EL (cell line): ENCODE measurements at regions not wholly inside any gene's neighbourhood (a gene's known extent, or its start where the extent isn't known, plus 50 kb on each side); places are given as distances from the start of the nearest gene placed in this dataset.

Source experiments
- DNase-seq: peaks from one replicate; pipeline ENCODE4 v3.0.0-alpha.2; 2016

GRCh38 chr5:53334431-53334941, 145.9 kb upstream of the FST start:
- peak; percentile 79 for DNase-seq

- no peak for DNase-seq
Measured at GRCh38 chr5:53335115-53335514, 145.3 kb upstream of the FST start.

- no peak for DNase-seq
Measured at GRCh38 chr5:53337827-53338226, 142.6 kb upstream of the FST start.

DNA sequence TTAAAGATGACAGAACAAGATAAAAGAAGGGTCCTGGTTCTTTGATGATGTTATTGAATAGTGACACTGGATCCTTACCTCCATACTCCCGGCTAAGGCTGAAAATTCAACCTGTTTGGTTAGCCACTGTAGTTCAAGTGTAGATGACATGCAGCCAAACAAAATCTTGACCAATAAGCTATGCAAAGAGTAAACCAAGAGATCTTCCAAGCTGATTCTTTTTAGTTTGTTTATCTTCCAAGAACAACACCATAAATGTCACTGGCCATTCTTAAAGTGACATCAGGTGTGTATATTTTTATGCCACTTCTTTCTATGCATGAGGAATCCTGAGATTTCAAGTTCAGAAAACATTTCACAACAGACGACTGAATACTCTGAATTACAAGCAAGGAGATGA, 141.5 kb upstream of the FST start:
- DNase-seq, result no peak

DNA sequence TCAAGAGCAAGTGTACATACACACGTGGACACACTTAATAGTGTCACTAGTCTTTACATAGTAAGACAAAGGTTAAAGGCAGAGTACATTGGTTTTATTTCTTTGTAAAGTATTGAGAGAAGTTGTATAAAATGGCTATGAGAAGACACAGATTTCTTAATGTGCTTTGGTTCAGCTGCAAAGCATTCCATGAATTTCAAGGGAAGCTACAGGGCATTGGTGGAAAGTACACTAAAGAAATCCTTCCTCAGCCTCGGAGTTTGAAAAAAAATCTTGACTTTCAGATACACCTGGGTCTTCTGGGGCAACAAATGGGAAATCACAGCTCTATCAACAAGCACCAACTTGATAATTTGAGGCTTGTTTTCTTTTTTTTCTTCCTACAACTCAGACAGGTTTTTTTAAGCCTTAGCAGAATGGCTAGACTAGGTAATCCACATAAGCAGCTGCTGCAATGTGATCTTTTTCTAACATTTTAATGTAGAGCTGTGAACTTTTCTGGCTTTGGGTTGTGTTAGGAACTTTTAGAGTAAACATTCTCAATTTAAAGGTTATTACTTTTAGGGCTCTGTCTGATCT, 140.4 kb upstream of the FST start:
- no peak for DNase-seq

GRCh38 chr5:53340956-53341750, 139.3 kb upstream of the FST start:
- no peak for DNase-seq

- no peak for DNase-seq
Measured at GRCh38 chr5:53342236-53342635, 138.2 kb upstream of the FST start.

- DNase-seq, result peak; percentile 97
Measured at GRCh38 chr5:53343187-53343586, 137.2 kb upstream of the FST start.

DNA sequence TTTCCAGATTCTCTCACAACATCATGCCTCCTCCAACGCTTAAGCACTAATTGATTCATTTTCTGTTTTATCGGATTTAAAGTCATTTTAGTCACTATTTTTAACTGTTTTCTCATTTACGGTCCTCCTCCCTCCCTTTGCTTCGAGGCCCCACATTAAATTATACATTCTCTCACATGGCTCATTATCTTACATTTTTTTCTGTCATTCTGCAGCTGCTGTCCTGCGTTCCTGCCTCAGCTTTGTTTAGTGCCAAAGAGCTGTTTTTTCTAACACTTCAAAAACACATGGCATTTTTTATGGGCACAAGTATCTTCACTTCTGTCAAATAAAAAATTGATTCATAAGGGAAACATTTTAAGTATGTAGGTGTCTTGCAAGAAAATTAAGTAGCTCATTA, 130.1 kb upstream of the FST start:
- DNase-seq, result no peak

DNA sequence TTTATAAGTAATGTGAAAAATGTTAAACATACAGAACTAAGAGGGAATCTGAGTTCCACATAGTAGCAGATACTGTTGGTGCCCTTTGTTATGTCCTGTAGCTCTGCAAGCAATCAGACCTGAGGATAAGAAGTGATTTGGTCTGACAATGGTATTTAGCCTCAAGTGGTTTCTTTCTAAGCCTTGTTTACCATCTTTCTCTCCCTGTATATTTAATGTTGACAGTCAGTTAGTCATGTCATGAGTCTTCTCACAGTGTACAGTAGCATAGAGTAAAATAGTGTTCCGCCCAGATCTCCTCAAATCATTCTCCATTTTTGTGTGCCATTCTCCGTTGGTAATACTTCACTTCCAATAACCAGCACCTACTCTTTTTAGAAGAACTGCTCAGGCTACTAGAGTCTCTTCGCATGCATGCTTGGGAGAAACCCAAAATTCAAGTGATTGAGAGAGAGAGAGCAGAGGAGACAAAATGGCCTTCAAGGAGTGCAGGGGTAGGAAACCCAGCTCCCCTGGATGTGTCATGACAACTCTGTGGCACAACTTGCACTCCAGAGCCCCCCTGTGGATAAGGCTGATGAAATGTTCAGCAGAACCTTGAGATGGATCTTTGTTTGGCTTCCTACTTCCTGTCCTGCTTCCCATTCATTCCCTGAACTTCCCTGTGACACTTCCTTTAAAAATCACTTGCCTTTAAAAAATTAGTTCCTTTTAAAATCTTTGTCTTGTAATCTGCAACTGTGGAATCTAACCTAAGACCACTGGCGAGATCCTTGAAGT, 129.2 kb upstream of the FST start:
- peak; percentile 48 for DNase-seq

DNA sequence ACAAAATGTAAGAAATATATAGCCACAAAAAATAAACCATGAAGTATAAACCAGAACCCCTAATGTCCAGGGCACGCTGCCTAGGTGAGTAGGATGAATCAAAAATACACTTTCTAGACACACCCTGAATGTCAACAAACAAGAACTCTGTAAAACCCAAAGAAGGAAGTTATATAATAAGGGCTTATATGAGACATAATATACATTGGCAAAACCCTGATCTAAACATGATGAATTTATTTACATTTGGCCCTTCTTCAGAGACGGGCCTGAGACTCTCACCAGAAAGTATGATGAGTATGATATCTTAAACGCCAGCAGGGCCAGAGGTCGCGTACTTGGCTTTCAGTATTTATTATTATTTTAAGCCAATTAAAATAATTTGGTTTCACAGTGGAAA, 125.1 kb upstream of the FST start:
- DNase-seq, result peak; percentile 63

DNA sequence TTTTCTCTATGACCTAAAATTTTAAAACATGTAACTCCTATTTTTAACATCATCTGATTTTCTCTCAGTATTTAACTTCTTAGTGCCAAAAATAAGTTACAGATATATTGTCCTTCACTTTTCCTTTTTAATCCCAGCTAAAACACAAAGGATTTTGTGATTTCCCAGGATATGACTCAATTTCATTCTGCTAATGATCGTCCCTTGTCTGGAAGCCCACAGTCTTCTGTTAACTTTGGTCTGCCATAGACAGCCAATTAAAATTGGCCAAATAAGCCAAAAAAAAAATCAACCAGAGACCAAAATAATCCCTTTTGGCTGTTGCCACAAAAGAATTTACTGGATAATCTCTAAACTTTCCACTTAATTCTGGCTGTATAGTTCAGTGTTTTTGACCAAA, 124.5 kb upstream of the FST start:
- no peak for DNase-seq

DNA sequence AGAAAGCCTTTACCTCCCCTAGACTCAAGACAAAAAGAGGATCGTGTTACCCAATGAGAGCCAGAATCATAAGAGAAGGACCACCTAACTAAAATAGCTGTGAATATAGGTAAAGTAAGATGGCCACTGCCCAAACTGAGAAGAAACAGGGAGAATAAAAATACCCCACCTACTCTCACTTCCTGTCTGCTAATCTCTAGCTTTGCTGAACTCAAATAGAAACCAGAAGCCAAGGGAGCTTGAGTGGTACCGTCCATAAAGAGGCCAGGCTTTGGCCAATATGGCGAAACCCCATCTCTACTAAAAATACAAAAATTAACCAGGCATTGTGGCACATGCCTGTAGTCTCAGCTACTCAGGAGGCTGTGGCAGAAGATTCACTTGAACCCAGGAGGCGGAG, 123.0 kb upstream of the FST start:
- DNase-seq, result no peak

GRCh38 chr5:53358794-53359193, 121.6 kb upstream of the FST start:
- no peak for DNase-seq

DNA sequence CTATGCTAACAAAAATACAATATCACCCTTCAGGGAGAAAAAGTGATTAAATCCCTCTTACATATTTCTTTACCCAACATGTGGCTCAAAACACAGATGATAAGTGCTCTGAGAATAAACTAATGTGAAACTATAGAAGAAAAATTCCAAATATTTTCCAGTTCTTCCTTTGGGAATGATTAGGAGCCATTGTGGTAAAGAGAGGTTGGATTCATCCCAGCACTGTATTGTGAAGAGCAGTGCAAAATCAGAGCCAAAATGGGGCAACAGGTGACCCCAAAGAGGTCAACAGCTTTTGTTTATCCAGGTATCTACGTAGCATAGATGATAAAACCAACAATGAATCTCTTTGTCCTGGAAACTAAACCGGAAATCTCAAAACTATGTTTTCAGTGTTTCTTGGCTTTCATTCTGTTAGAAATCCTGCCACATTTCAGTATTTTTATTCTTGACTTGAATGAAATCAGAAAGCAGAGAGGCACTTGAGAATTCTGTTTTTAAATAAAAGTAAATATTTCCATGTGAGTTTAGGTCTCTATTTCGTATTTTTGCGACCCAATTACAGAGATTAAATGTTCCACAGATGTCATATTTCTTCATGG, 120.4 kb upstream of the FST start:
- peak; percentile 61 for DNase-seq

- peak; percentile 96 for DNase-seq
Measured at GRCh38 chr5:53360811-53361210, 119.6 kb upstream of the FST start.

GRCh38 chr5:53361708-53362107, 118.7 kb upstream of the FST start:
- DNase-seq, result peak; percentile 15

DNA sequence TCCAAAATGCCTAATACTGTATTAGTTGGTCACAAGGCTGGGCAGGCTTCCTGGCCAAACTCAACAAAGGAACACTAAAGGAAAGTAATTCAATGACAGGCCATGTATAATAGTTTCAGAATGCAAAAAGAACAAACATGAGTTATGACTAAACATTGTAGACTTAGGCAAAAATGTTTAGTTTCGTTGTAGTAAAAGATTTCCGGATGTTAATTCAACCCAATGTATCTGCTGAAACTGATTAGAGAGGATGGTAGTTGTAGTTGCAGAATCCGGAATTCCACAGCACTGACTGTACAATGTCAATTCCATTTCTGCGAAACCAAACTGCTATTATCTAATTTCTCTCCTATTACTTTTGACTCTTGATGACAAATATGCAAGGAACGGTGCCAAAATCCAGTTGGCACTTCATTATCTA, 117.9 kb upstream of the FST start:
- peak; percentile 100 for DNase-seq

DNA sequence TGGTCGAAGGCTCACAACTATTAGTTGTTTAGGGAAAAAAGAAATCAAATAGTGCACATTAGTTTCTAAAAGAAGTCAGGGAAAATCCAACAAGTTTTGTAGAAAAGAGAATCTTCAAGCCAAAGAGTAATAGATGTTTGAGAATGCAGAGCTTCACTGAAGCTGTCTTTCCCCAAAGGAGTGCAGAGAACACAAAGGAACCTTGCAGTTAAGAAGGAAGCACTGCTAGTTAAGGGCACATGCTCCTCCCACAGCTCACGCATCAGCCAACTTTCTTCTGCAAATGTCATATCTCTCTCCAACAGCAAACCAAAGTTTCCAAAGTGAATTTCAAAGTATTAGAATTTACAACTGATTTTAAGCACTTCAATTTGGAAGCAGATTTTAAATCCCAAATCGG, 116.4 kb upstream of the FST start:
- peak; percentile 31 for DNase-seq

- peak; percentile 42 for DNase-seq
Measured at GRCh38 chr5:53366245-53366644, 114.2 kb upstream of the FST start.

- no peak for DNase-seq
Measured at GRCh38 chr5:53367727-53368126, 112.7 kb upstream of the FST start.

DNA sequence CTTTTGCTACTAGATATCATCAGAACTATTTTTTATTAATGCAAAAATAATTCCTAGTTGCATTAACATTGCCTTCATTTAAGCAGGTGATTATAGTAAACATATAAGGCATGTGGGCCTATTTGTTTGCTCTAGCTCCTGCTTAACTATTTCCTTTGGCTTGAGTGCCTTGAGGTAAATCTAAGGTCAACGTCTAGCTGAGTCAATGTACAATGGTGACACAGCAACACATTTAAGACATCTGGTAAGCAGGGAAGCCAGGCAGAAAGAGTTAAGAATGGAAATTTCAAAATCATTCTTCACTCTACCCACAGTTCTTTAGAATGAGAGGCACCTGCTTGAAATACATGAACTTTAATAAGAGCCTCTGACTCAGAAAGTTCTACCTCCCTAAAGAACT, 111.9 kb upstream of the FST start:
- peak; percentile 49 for DNase-seq

- DNase-seq, result no peak
Measured at GRCh38 chr5:53368966-53369605, 111.3 kb upstream of the FST start.
